ENCODE measurements at regions not wholly inside any gene's neighbourhood (a gene's known extent, or its start where the extent isn't known, plus 50 kb on each side); places are given as distances from the start of the nearest gene placed in this dataset.

- Histone ChIP-seq H3K27me3 (ENCODE audit: control insufficient read depth in 2 of 2, insufficient read depth in 2 of 2, low read length in 2 of 2) (no peaks in the 10 kb centered on the region), H3K4me1 (ENCODE audit: control insufficient read depth, extremely low read depth, insufficient read depth, low read length) (peaks cover 8% of the 10 kb centered on the region), H3K9ac (replicated peaks; ENCODE audit: extremely low read depth, insufficient read depth, low read length) (no peak overlapping the region), H2AFZ (ENCODE audit: low read depth, low read length) (no peak overlapping the region), H4K20me1 (replicated peaks; ENCODE audit: control insufficient read depth, extremely low read depth, insufficient read depth, low read length) (no peaks in the 10 kb centered on the region), H3K4me2 (ENCODE audit: insufficient read depth, low read length) (no peak overlapping the region), H3K9me3 (replicated peaks; ENCODE audit: control insufficient read depth, insufficient read depth, low read length) (peaks cover 2% of the 10 kb centered on the region), H3K4me3 (replicated peaks in 1 of 3; ENCODE audit: insufficient read depth in 1 of 3, low read depth in 1 of 3, low read length in 3 of 3) (no peak overlapping the region), H3K36me3 (ENCODE audit: control insufficient read depth in 2 of 2, extremely low read depth in 1 of 2, insufficient read depth in 2 of 2, low read length in 2 of 2) (no peaks in the 10 kb centered on the region), H3K27ac (ENCODE audit: insufficient read depth, low read depth, low read length) (no peak overlapping the region), H3K79me2 (ENCODE audit: control insufficient read depth, insufficient read depth, low read length) (no peaks in the 10 kb centered on the region), H3K9me1 (replicated peaks; ENCODE audit: control insufficient read depth, extremely low read depth, insufficient read depth, low read length) (no peaks in the 10 kb centered on the region)
- dilution Hi-C loops (cut with MboI; ENCODE audit: extremely low pct_ligation_motif_present, low sequenced_read_pairs) (no loop called here), intact Hi-C loops (cut with micrococcal nuclease) (no loop called here)
- ChIA-PET CTCF (no interaction called here), POLR2A (no interaction called here)
- BruUV-seq (replicated peaks) = no TSS peak
- FAIRE-seq = no peak
- TF ChIP-seq CTCF (IDR thresholded peaks at IDR 0.05; ENCODE audit: extremely low read depth in 1 of 2, insufficient read depth in 1 of 2, low read depth in 1 of 2, low read length in 2 of 2) = no peak
- no peak for TF ChIP-seq EZH2 (IDR thresholded peaks at IDR 0.05; ENCODE audit: borderline replicate concordance, low read depth, low read length, severe bottlenecking)
- TF ChIP-seq GATA2 (IDR thresholded peaks at IDR 0.05; ENCODE audit: insufficient read depth, insufficient read length, low read depth, low read length) = no peak
- no peak for TF ChIP-seq JUN (IDR thresholded peaks at IDR 0.05; ENCODE audit: borderline replicate concordance, insufficient read depth, insufficient read length, low read depth)
- no peak for TF ChIP-seq FOS (IDR thresholded peaks at IDR 0.05; ENCODE audit: borderline replicate concordance, insufficient read depth, low read length)
- TF ChIP-seq, protein P1, sequence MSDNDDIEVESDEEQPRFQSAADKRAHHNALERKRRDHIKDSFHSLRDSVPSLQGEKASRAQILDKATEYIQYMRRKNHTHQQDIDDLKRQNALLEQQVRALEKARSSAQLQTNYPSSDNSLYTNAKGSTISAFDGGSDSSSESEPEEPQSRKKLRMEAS (IDR thresholded peaks at IDR 0.05; ENCODE audit: insufficient read depth, insufficient read length) = no peak
- TF ChIP-seq POLR2AphosphoS5 (IDR thresholded peaks at IDR 0.05; ENCODE audit: insufficient read depth, low read depth, low read length) = no peak
- no peak for TF ChIP-seq POLR2A (IDR thresholded peaks at IDR 0.05; ENCODE audit: low read depth, low read length)
- TF ChIP-seq MYC (IDR thresholded peaks at IDR 0.05; ENCODE audit: low read depth, low read length) = no peak
- no peak for DNase-seq (ENCODE audit: low read depth, low spot score)
Measured at GRCh38 chr2:88815282-88815681, 123.8 kb downstream of the RPIA start.
